Skeletal muscle tissue (tissue), 3 donors: ENCODE measurements at regions not wholly inside any gene's neighbourhood (a gene's known extent, or its start where the extent isn't known, plus 50 kb on each side); places are given as distances from the start of the nearest gene placed in this dataset.
"Not testable (repeated sequence)": the region's sequence is repeated elsewhere in the genome, so short reads cannot be mapped to it uniquely, and the experiment has no call there.

Experiments
- H3K27ac ChIP-seq: one replicate; pipeline ENCODE4 v1.7.0; 2013; ENCODE audit warnings: mild to moderate bottlenecking, low read depth, low read length, inconsistent platforms
- H3K27me3 ChIP-seq, 3 donors: one replicate each; pipeline ENCODE4 v1.7.0; 2013; ENCODE audit warnings: low read length in 3 of 3; ENCODE audit not compliant: control insufficient read depth in 3 of 3, insufficient read depth in 3 of 3
- H3K36me3 ChIP-seq, 3 donors: one replicate each; pipeline ENCODE4 v1.7.0; 2013; ENCODE audit warnings: low read length in 3 of 3; ENCODE audit not compliant: control insufficient read depth in 3 of 3, insufficient read depth in 3 of 3
- H3K4me1 ChIP-seq, 3 donors: one replicate each; pipeline ENCODE4 v1.7.0; 2013; ENCODE audit warnings: low read length in 3 of 3, mild to moderate bottlenecking in 3 of 3; ENCODE audit not compliant: control insufficient read depth in 3 of 3, insufficient read depth in 3 of 3
- H3K4me3 ChIP-seq, 3 donors: one replicate each; pipeline ENCODE4 v1.7.0; 2013; ENCODE audit warnings: low read length in 3 of 3
- H3K9ac ChIP-seq, 3 donors: one replicate each; pipeline ENCODE4 v1.7.0; 2013; ENCODE audit warnings: low read length in 3 of 3, mild to moderate bottlenecking in 3 of 3, moderate library complexity in 2 of 3, low read depth in 1 of 3
- H3K9me3 ChIP-seq, 3 donors: one replicate each; pipeline ENCODE4 v1.7.0; 2013; ENCODE audit warnings: low read length in 3 of 3; ENCODE audit not compliant: control insufficient read depth in 3 of 3
- donor health status: Osteomylitis.

- H3K4me1 ChIP-seq, result no peaks in the 10 kb centered on the region
- no peaks in the 10 kb centered on the region for H3K36me3 ChIP-seq
- no peaks in the 10 kb centered on the region for H3K27me3 ChIP-seq
- H3K9me3 ChIP-seq, result no peaks in the 10 kb centered on the region
- H3K27ac ChIP-seq, result no peak overlapping the region
- H3K4me3 ChIP-seq, result no peak overlapping the region
- no peak overlapping the region for H3K9ac ChIP-seq
Measured at GRCh38 chr10:57579926-57580325, 687.8 kb downstream of the IPMK start.

GRCh38 chr10:57562211-57562610, 705.5 kb downstream of the IPMK start:
- no peaks in the 10 kb centered on the region for H3K4me1 ChIP-seq
- H3K4me3 ChIP-seq, result no peak overlapping the region
- no peaks in the 10 kb centered on the region for H3K36me3 ChIP-seq
- no peaks in the 10 kb centered on the region for H3K9me3 ChIP-seq
- no peak overlapping the region for H3K9ac ChIP-seq
- no peaks in the 10 kb centered on the region for H3K27me3 ChIP-seq
- no peak overlapping the region for H3K27ac ChIP-seq

- not testable (repeated sequence) for H3K4me1 ChIP-seq, H3K36me3 ChIP-seq, H3K9me3 ChIP-seq, H3K4me3 ChIP-seq, H3K27ac ChIP-seq, H3K27me3 ChIP-seq, H3K9ac ChIP-seq
Measured at GRCh38 chr10:57551774-57552173, 715.9 kb downstream of the IPMK start.

GRCh38 chr10:57535306-57535705, 732.4 kb downstream of the IPMK start:
- Histone ChIP-seq H3K4me3 (no peak overlapping the region), H3K4me1 (no peaks in the 10 kb centered on the region), H3K9me3 (no peaks in the 10 kb centered on the region), H3K27ac (no peak overlapping the region), H3K36me3 (no peaks in the 10 kb centered on the region), H3K9ac (no peak overlapping the region), H3K27me3 (no peaks in the 10 kb centered on the region)

- no peak overlapping the region for H3K27ac ChIP-seq
- H3K27me3 ChIP-seq, result no peaks in the 10 kb centered on the region
- no peaks in the 10 kb centered on the region for H3K36me3 ChIP-seq
- H3K4me1 ChIP-seq, result no peaks in the 10 kb centered on the region
- no peak overlapping the region for H3K4me3 ChIP-seq
- no peak overlapping the region for H3K9ac ChIP-seq
- H3K9me3 ChIP-seq, result no peaks in the 10 kb centered on the region
Measured at GRCh38 chr10:57513637-57514036, 754.1 kb downstream of the IPMK start.

GRCh38 chr10:57507788-57508187, 759.9 kb downstream of the IPMK start:
- Histone ChIP-seq H3K9ac (no peak overlapping the region), H3K27me3 (no peaks in the 10 kb centered on the region), H3K4me3 (no peak overlapping the region), H3K27ac (no peak overlapping the region), H3K36me3 (no peaks in the 10 kb centered on the region), H3K4me1 (no peaks in the 10 kb centered on the region), H3K9me3 (no peaks in the 10 kb centered on the region)

GRCh38 chr10:57506414-57507094, 761.1 kb downstream of the IPMK start:
- Histone ChIP-seq H3K4me1 (no peaks in the 10 kb centered on the region), H3K9ac (no peak overlapping the region), H3K27ac (no peak overlapping the region), H3K4me3 (no peak overlapping the region), H3K27me3 (no peaks in the 10 kb centered on the region), H3K36me3 (no peaks in the 10 kb centered on the region), H3K9me3 (no peaks in the 10 kb centered on the region)

- Histone ChIP-seq H3K4me1 (no peaks in the 10 kb centered on the region), H3K27me3 (no peaks in the 10 kb centered on the region), H3K9me3 (no peaks in the 10 kb centered on the region), H3K9ac (no peak overlapping the region), H3K4me3 (no peak overlapping the region), H3K36me3 (no peaks in the 10 kb centered on the region), H3K27ac (no peak overlapping the region)
Measured at GRCh38 chr10:57494486-57494885, 773.2 kb downstream of the IPMK start.

GRCh38 chr10:57482259-57482658, 785.4 kb downstream of the IPMK start:
- no peak overlapping the region for H3K9ac ChIP-seq
- no peaks in the 10 kb centered on the region for H3K9me3 ChIP-seq
- no peak overlapping the region for H3K27ac ChIP-seq
- no peak overlapping the region for H3K4me3 ChIP-seq
- no peaks in the 10 kb centered on the region for H3K4me1 ChIP-seq
- no peaks in the 10 kb centered on the region for H3K36me3 ChIP-seq
- no peaks in the 10 kb centered on the region for H3K27me3 ChIP-seq

GRCh38 chr10:57472823-57473619, 794.7 kb downstream of the IPMK start:
- Histone ChIP-seq H3K27me3 (no peaks in the 10 kb centered on the region), H3K9ac (no peak overlapping the region), H3K4me1 (no peaks in the 10 kb centered on the region)

More at GRCh38 chr10:57472823-57473619, 794.7 kb downstream of the IPMK start:
- Histone ChIP-seq H3K36me3 (no peaks in the 10 kb centered on the region), H3K9me3 (no peaks in the 10 kb centered on the region), H3K4me3 (no peak overlapping the region), H3K27ac (no peak overlapping the region)
